ENCODE measurements at regions not wholly inside any gene's neighbourhood (a gene's known extent, or its start where the extent isn't known, plus 50 kb on each side); places are given as distances from the start of the nearest gene placed in this dataset.

- Histone ChIP-seq H3K27ac (ENCODE audit: low read depth, low read length, poor library complexity, severe bottlenecking) (no peak overlapping the region), H3K9me3 (ENCODE audit: low read length) (no peaks in the 10 kb centered on the region), H2AFZ (ENCODE audit: low read length) (no peak overlapping the region), H3K9me2 (ENCODE audit: low read depth, low read length) (no peaks in the 10 kb centered on the region), H4K20me1 (ENCODE audit: insufficient read depth, low read length) (no peaks in the 10 kb centered on the region), H3K27me3 (ENCODE audit: insufficient read depth, low read length) (no peaks in the 10 kb centered on the region), H3K4me3 (ENCODE audit: low read depth, low read length, poor library complexity, severe bottlenecking) (no peak overlapping the region), H3K9ac (ENCODE audit: low read length) (no peak overlapping the region), H3K36me3 (ENCODE audit: insufficient read depth, low read length) (no peaks in the 10 kb centered on the region), H3F3A (ENCODE audit: insufficient read depth, low read length) (no peaks in the 10 kb centered on the region), H3K4me2 (ENCODE audit: low read length) (no peak overlapping the region), H3K79me2 (ENCODE audit: insufficient read depth, low read length) (no peaks in the 10 kb centered on the region), H3K4me1 (ENCODE audit: insufficient read depth, low read length, severe bottlenecking) (no peaks in the 10 kb centered on the region)
- TF ChIP-seq EZH2 (IDR thresholded peaks at IDR 0.05; ENCODE audit: borderline replicate concordance, low read length) = no peak
- no peak for TF ChIP-seq CTCF (IDR thresholded peaks at IDR 0.05; ENCODE audit: low read length)
Measured at GRCh38 chr15:91692596-91692995, 160.9 kb upstream of the SLCO3A1 start.

- Histone ChIP-seq H3K79me2 (ENCODE audit: insufficient read depth, low read length) (no peaks in the 10 kb centered on the region), H3K9me3 (ENCODE audit: low read length) (no peaks in the 10 kb centered on the region), H3F3A (ENCODE audit: insufficient read depth, low read length) (no peaks in the 10 kb centered on the region), H3K27ac (ENCODE audit: low read depth, low read length, poor library complexity, severe bottlenecking) (no peak overlapping the region), H3K4me1 (ENCODE audit: insufficient read depth, low read length, severe bottlenecking) (no peaks in the 10 kb centered on the region), H3K36me3 (ENCODE audit: insufficient read depth, low read length) (no peaks in the 10 kb centered on the region), H2AFZ (ENCODE audit: low read length) (no peak overlapping the region), H3K27me3 (ENCODE audit: insufficient read depth, low read length) (no peaks in the 10 kb centered on the region), H3K4me3 (ENCODE audit: low read depth, low read length, poor library complexity, severe bottlenecking) (no peak overlapping the region), H3K4me2 (ENCODE audit: low read length) (no peak overlapping the region), H3K9me2 (ENCODE audit: low read depth, low read length) (no peaks in the 10 kb centered on the region), H4K20me1 (ENCODE audit: insufficient read depth, low read length) (no peaks in the 10 kb centered on the region), H3K9ac (ENCODE audit: low read length) (no peak overlapping the region)
- TF ChIP-seq EZH2 (IDR thresholded peaks at IDR 0.05; ENCODE audit: borderline replicate concordance, low read length) (no peak), CTCF (IDR thresholded peaks at IDR 0.05; ENCODE audit: low read length) (no peak)
Measured at GRCh38 chr15:91694131-91694830, 159.2 kb upstream of the SLCO3A1 start.

GRCh38 chr15:91694831-91695210 is 158.7 kb upstream of the SLCO3A1 start:
- Histone ChIP-seq H3K27ac (ENCODE audit: low read depth, low read length, poor library complexity, severe bottlenecking) (no peak overlapping the region), H3F3A (ENCODE audit: insufficient read depth, low read length) (no peaks in the 10 kb centered on the region), H3K4me2 (ENCODE audit: low read length) (no peak overlapping the region), H3K79me2 (ENCODE audit: insufficient read depth, low read length) (no peaks in the 10 kb centered on the region), H3K27me3 (ENCODE audit: insufficient read depth, low read length) (no peaks in the 10 kb centered on the region), H3K36me3 (ENCODE audit: insufficient read depth, low read length) (no peaks in the 10 kb centered on the region), H3K9ac (ENCODE audit: low read length) (no peak overlapping the region), H3K9me2 (ENCODE audit: low read depth, low read length) (no peaks in the 10 kb centered on the region), H4K20me1 (ENCODE audit: insufficient read depth, low read length) (no peaks in the 10 kb centered on the region), H3K4me3 (ENCODE audit: low read depth, low read length, poor library complexity, severe bottlenecking) (no peak overlapping the region), H3K4me1 (ENCODE audit: insufficient read depth, low read length, severe bottlenecking) (no peaks in the 10 kb centered on the region), H3K9me3 (ENCODE audit: low read length) (no peaks in the 10 kb centered on the region), H2AFZ (ENCODE audit: low read length) (no peak overlapping the region)
- TF ChIP-seq EZH2 (IDR thresholded peaks at IDR 0.05; ENCODE audit: borderline replicate concordance, low read length) (no peak), CTCF (IDR thresholded peaks at IDR 0.05; ENCODE audit: low read length) (no peak)
